Mesendoderm (in vitro differentiated cells): ENCODE measurements at regions not wholly inside any gene's neighbourhood (a gene's known extent, or its start where the extent isn't known, plus 50 kb on each side); places are given as distances from the start of the nearest gene placed in this dataset.

Experiments
- DNase-seq: peaks from one replicate; pipeline ENCODE4 v3.0.0; 2013
- H2AK5ac ChIP-seq: 2 replicates; pipeline ENCODE4 v1.6.1; 2013; ENCODE audit warnings: low read length, inconsistent platforms
- H2BK120ac ChIP-seq: 2 replicates; pipeline ENCODE4 v1.6.1; 2013; ENCODE audit warnings: low read depth, mild to moderate bottlenecking, low read length, moderate library complexity, mixed read lengths
- H2BK15ac ChIP-seq: replicated peaks from 2 replicates; pipeline ENCODE4 v1.6.1; 2013; ENCODE audit warnings: low read depth, mild to moderate bottlenecking, moderate library complexity
- H2BK5ac ChIP-seq: 2 replicates; pipeline ENCODE4 v1.6.1; 2013; ENCODE audit warnings: low read length, inconsistent platforms
- H3K18ac ChIP-seq: 2 replicates; pipeline ENCODE4 v1.6.1; 2013; ENCODE audit warnings: mild to moderate bottlenecking, low read length, mixed read lengths
- H3K23ac ChIP-seq: one replicate; pipeline ENCODE4 v1.6.1; 2013; ENCODE audit warnings: low read length
- H3K27ac ChIP-seq: 2 replicates; pipeline ENCODE4 v1.5.1; 2013; ENCODE audit warnings: low read depth, mild to moderate bottlenecking, inconsistent platforms, low read length, moderate library complexity
- H3K27me3 ChIP-seq: 2 replicates; pipeline ENCODE4 v1.6.1; 2013; ENCODE audit warnings: low read length, control low read depth, mild to moderate bottlenecking, inconsistent platforms; ENCODE audit not compliant: insufficient read depth, poor library complexity
- H3K36me3 ChIP-seq: 2 replicates; pipeline ENCODE4 v1.6.1; 2013; ENCODE audit warnings: low read length, inconsistent platforms; ENCODE audit not compliant: control insufficient read depth, insufficient read depth
- H3K4ac ChIP-seq: one replicate; pipeline ENCODE4 v1.6.1; 2013; ENCODE audit warnings: low read depth, mild to moderate bottlenecking, low read length, moderate library complexity
- H3K4me1 ChIP-seq: 2 replicates; pipeline ENCODE4 v1.6.1; 2013; ENCODE audit warnings: low read depth, low read length, inconsistent platforms; ENCODE audit not compliant: control insufficient read depth
- H3K4me2 ChIP-seq: 2 replicates; pipeline ENCODE4 v1.6.1; 2013; ENCODE audit warnings: low read length
- H3K4me3 ChIP-seq: 2 replicates; pipeline ENCODE4 v1.5.1; 2013; ENCODE audit warnings: mild to moderate bottlenecking, low read length
- H3K56ac ChIP-seq: one replicate; pipeline ENCODE4 v1.6.1; 2013; ENCODE audit warnings: low read length
- H3K79me1 ChIP-seq: 2 replicates; pipeline ENCODE4 v1.6.1; 2013; ENCODE audit warnings: low read length, inconsistent platforms
- H3K79me2 ChIP-seq: 2 replicates; pipeline ENCODE4 v1.6.1; 2013; ENCODE audit warnings: mild to moderate bottlenecking, low read length; ENCODE audit not compliant: control insufficient read depth, insufficient read depth
- H3K9ac ChIP-seq: 2 replicates; pipeline ENCODE4 v1.6.1; 2013; ENCODE audit warnings: low read length, inconsistent platforms
- H4K5ac ChIP-seq: one replicate; pipeline ENCODE4 v1.6.1; 2013; ENCODE audit warnings: low read length
- H4K8ac ChIP-seq: one replicate; pipeline ENCODE4 v1.6.1; 2013; ENCODE audit warnings: low read depth, mild to moderate bottlenecking, control low read depth, low read length, moderate library complexity
- WGBS: extraction: QIAGEN DNeasy Blood & Tissue Kit; methylation state at CpG from one replicate; pipeline ENCODE4 v1.1.7; 2013; ENCODE audit warnings: low lambda C conversion rate, missing lambda C conversion rate; ENCODE audit not compliant: insufficient coverage; ENCODE audit errors: extremely low coverage; 5-methylcytosine and 5-hydroxymethylcytosine counted together

DNA sequence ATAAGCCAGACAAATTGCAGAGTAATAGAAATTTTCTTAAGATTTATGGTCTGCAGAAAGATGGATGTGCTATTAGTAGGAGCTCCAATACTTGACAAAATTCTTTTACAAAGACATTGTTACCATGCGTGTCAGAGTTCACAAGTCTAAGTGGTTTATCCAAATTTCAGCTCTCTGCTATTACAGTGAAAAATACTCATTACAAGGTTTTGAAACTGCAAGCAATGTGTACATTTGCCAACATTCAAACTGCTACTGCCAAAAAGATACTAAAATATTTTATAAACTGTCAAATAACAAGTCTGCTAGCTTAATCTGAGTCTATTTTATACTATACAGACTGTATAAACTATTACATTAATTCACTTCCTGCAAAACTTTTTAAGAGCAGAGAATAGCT lies 1341.5 kb upstream of the ACVR2A start:
- Histone ChIP-seq H3K18ac (no peak overlapping the region), H2BK120ac (no peak overlapping the region), H3K4ac (no peak overlapping the region), H3K27ac (no peak overlapping the region), H3K4me3 (no peak overlapping the region), H3K27me3 (no peaks in the 10 kb centered on the region), H3K9ac (no peak overlapping the region), H4K8ac (no peak overlapping the region), H4K5ac (no peak overlapping the region), H3K4me1 (no peaks in the 10 kb centered on the region), H2AK5ac (no peak overlapping the region), H2BK15ac (no peak overlapping the region), H3K23ac (no peak overlapping the region), H3K56ac (no peak overlapping the region), H3K4me2 (no peak overlapping the region), H3K79me2 (no peaks in the 10 kb centered on the region), H3K36me3 (no peaks in the 10 kb centered on the region), H3K79me1 (no peaks in the 10 kb centered on the region), H2BK5ac (no peak overlapping the region)
- WGBS: no CpG with 5 or more reads among the region's 1 CpG
- DNase-seq: no peak

DNA sequence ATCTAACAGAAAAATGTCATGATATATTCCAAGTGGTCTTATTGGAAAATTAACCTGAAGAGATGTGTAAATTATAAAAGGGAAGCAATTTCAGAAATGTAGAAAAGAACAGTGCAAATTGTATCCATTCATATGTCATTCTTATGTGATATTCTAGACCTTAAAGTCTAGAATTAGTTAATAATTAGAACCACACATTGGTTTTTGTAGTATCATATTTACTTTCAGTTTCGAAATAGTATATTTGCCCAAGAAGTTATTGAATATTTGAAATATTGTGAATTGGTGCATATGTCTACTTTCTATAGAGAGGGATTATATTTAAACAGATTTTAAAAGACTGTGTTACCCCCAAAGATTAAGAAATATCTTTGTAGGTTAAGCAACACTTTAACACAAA lies 1348.6 kb upstream of the ACVR2A start:
- no peak overlapping the region for H3K4ac ChIP-seq
- no peak overlapping the region for H3K56ac ChIP-seq
- no peak overlapping the region for H3K4me3 ChIP-seq
- no peak overlapping the region for H3K27ac ChIP-seq
- no peak for DNase-seq
- no peaks in the 10 kb centered on the region for H3K79me1 ChIP-seq
- H3K4me2 ChIP-seq: no peak overlapping the region
- no peak overlapping the region for H2BK120ac ChIP-seq
- no peak overlapping the region for H2AK5ac ChIP-seq
- H4K8ac ChIP-seq: no peak overlapping the region
- H3K23ac ChIP-seq: no peak overlapping the region
- no CpG with 5 or more reads among the region's 1 CpG for WGBS
- no peak overlapping the region for H2BK5ac ChIP-seq
- H3K27me3 ChIP-seq: no peaks in the 10 kb centered on the region
- H3K36me3 ChIP-seq: no peaks in the 10 kb centered on the region
- H3K18ac ChIP-seq: no peak overlapping the region
- H3K79me2 ChIP-seq: no peaks in the 10 kb centered on the region
- no peak overlapping the region for H4K5ac ChIP-seq
- H2BK15ac ChIP-seq: no peak overlapping the region
- no peaks in the 10 kb centered on the region for H3K4me1 ChIP-seq
- H3K9ac ChIP-seq: no peak overlapping the region

GRCh38 chr2:146489386-146489785 lies 1355.4 kb upstream of the ACVR2A start:
- no peak overlapping the region for H3K23ac ChIP-seq
- no peak overlapping the region for H2BK5ac ChIP-seq
- H4K5ac ChIP-seq: no peak overlapping the region
- no peak overlapping the region for H3K9ac ChIP-seq
- no peak overlapping the region for H3K56ac ChIP-seq
- H3K79me1 ChIP-seq: no peaks in the 10 kb centered on the region
- no peak for DNase-seq
- H2BK120ac ChIP-seq: no peak overlapping the region
- H3K36me3 ChIP-seq: no peaks in the 10 kb centered on the region
- H2BK15ac ChIP-seq: no peak overlapping the region
- no peaks in the 10 kb centered on the region for H3K27me3 ChIP-seq
- no peak overlapping the region for H3K4me2 ChIP-seq
- no peak overlapping the region for H3K18ac ChIP-seq
- H4K8ac ChIP-seq: no peak overlapping the region
- WGBS: no CpG with 5 or more reads among the region's 1 CpG
- no peak overlapping the region for H3K4me3 ChIP-seq
- H2AK5ac ChIP-seq: no peak overlapping the region
- H3K4ac ChIP-seq: no peak overlapping the region
- no peak overlapping the region for H3K27ac ChIP-seq
- H3K79me2 ChIP-seq: no peaks in the 10 kb centered on the region
- H3K4me1 ChIP-seq: no peaks in the 10 kb centered on the region

- H3K27ac ChIP-seq: no peak overlapping the region
- no CpG with 5 or more reads among the region's 1 CpG for WGBS
- no peak overlapping the region for H3K23ac ChIP-seq
- no peaks in the 10 kb centered on the region for H3K27me3 ChIP-seq
- no peak overlapping the region for H3K4ac ChIP-seq
- no peaks in the 10 kb centered on the region for H3K79me2 ChIP-seq
- H2BK5ac ChIP-seq: no peak overlapping the region
- no peak overlapping the region for H2AK5ac ChIP-seq
- no peak overlapping the region for H3K18ac ChIP-seq
- no peak overlapping the region for H3K4me3 ChIP-seq
- DNase-seq: no peak
- H3K4me1 ChIP-seq: no peaks in the 10 kb centered on the region
- no peak overlapping the region for H4K5ac ChIP-seq
- H3K56ac ChIP-seq: no peak overlapping the region
- H3K9ac ChIP-seq: no peak overlapping the region
- H4K8ac ChIP-seq: no peak overlapping the region
- H2BK15ac ChIP-seq: no peak overlapping the region
- H3K79me1 ChIP-seq: no peaks in the 10 kb centered on the region
- H3K4me2 ChIP-seq: no peak overlapping the region
- H3K36me3 ChIP-seq: no peaks in the 10 kb centered on the region
- no peak overlapping the region for H2BK120ac ChIP-seq
Observed at GRCh38 chr2:146481629-146482028, 1363.2 kb upstream of the ACVR2A start.

DNA sequence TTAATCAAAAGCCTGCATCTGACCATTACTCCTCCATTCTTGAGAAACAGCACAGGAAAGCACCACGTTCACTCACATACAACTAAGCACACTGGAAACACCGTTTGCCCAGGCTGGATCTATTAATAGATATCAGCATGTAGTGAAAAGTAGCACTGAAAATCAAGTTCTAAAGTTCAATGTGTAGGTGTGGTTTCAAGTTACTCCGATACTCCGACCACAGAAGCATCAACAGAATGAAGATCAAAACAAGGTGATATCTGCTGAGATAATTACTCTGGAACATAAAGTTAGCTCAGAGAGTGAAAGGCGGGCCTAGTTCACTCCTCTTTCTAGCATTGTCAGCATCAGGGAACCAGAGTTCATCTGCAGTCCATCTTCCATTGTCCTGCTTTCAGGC lies 1367.4 kb upstream of the ACVR2A start:
- Histone ChIP-seq H3K27ac (no peak overlapping the region), H3K9ac (no peak overlapping the region), H3K36me3 (no peaks in the 10 kb centered on the region), H2BK120ac (no peak overlapping the region), H3K79me2 (no peaks in the 10 kb centered on the region), H3K27me3 (no peaks in the 10 kb centered on the region), H3K18ac (no peak overlapping the region), H3K23ac (no peak overlapping the region), H3K56ac (no peak overlapping the region), H2AK5ac (no peak overlapping the region), H3K4ac (no peak overlapping the region), H3K79me1 (no peaks in the 10 kb centered on the region), H4K8ac (no peak overlapping the region), H3K4me2 (no peak overlapping the region), H2BK5ac (no peak overlapping the region), H3K4me3 (no peak overlapping the region), H4K5ac (no peak overlapping the region), H3K4me1 (no peaks in the 10 kb centered on the region), H2BK15ac (no peak overlapping the region)
- WGBS: no CpG with 5 or more reads among the region's 5 CpGs
- DNase-seq: no peak

GRCh38 chr2:146468578-146468977 lies 1376.3 kb upstream of the ACVR2A start:
- H2AK5ac ChIP-seq: no peak overlapping the region

More at GRCh38 chr2:146468578-146468977, 1376.3 kb upstream of the ACVR2A start:
- no peak overlapping the region for H2BK5ac ChIP-seq
- H3K9ac ChIP-seq: no peak overlapping the region
- no peak overlapping the region for H2BK120ac ChIP-seq
- H3K56ac ChIP-seq: no peak overlapping the region
- no peak overlapping the region for H4K5ac ChIP-seq
- H3K4me3 ChIP-seq: no peak overlapping the region
- H3K79me2 ChIP-seq: no peaks in the 10 kb centered on the region
- no peaks in the 10 kb centered on the region for H3K4me1 ChIP-seq
- no peaks in the 10 kb centered on the region for H3K79me1 ChIP-seq
- peaks cover 1% of the 10 kb centered on the region for H3K27me3 ChIP-seq
- no peak overlapping the region for H4K8ac ChIP-seq
- H2BK15ac ChIP-seq: no peak overlapping the region
- no peak overlapping the region for H3K27ac ChIP-seq
- H3K4ac ChIP-seq: no peak overlapping the region
- WGBS: no CpG with 5 or more reads among the region's 3 CpGs
- DNase-seq: no peak
- no peak overlapping the region for H3K18ac ChIP-seq
- H3K4me2 ChIP-seq: no peak overlapping the region
- H3K23ac ChIP-seq: no peak overlapping the region
- H3K36me3 ChIP-seq: no peaks in the 10 kb centered on the region
